GM12872 (cell line): ENCODE measurements at regions not wholly inside any gene's neighbourhood (a gene's known extent, or its start where the extent isn't known, plus 50 kb on each side); places are given as distances from the start of the nearest gene placed in this dataset.

ENCODE experiments used
- CTCF ChIP-seq: IDR thresholded peaks from 3 replicates; pipeline ENCODE4 v1.5.1; 2011; ENCODE audit warnings: low read depth, mild to moderate bottlenecking, low read length, moderate library complexity; ENCODE audit not compliant: insufficient read depth

- TF ChIP-seq CTCF = no peak
Observed at GRCh38 chr21:35484851-35485250, 435.7 kb upstream of the RUNX1 start.

- no peak for TF ChIP-seq CTCF
Observed at GRCh38 chr21:35484032-35484431, 434.9 kb upstream of the RUNX1 start.

GRCh38 chr21:35482933-35483662, 434.0 kb upstream of the RUNX1 start:
- no peak for TF ChIP-seq CTCF

GRCh38 chr21:35482096-35482495, 433.0 kb upstream of the RUNX1 start:
- TF ChIP-seq CTCF = no peak

GRCh38 chr21:35481005-35481404, 431.9 kb upstream of the RUNX1 start:
- TF ChIP-seq CTCF = no peak

DNA sequence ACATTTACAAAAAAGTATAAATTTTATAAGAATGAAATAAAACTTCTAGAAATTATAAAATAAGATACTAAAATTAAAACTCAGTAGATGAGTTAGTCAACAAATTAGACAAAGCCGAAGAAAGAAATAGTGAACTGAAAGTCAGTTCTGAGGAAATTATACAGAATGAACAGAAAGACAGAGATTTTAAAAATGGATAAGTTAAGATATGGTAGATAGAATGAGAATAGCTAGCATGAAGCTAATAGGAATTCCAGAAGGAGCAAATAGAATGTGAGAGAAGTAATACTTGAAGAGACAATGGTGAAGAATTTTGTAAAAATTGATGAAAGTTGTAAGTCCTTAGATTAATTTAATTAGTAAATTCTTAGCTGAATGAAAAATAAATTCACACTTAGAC, 430.4 kb upstream of the RUNX1 start:
- no peak for TF ChIP-seq CTCF

GRCh38 chr21:35479065-35479448, 430.0 kb upstream of the RUNX1 start:
- TF ChIP-seq CTCF = no peak
